ENCODE measurements at regions not wholly inside any gene's neighbourhood (a gene's known extent, or its start where the extent isn't known, plus 50 kb on each side); places are given as distances from the start of the nearest gene placed in this dataset.
"Not testable (repeated sequence)": the region's sequence is repeated elsewhere in the genome, so short reads cannot be mapped to it uniquely, and the experiment has no call there.

DNA sequence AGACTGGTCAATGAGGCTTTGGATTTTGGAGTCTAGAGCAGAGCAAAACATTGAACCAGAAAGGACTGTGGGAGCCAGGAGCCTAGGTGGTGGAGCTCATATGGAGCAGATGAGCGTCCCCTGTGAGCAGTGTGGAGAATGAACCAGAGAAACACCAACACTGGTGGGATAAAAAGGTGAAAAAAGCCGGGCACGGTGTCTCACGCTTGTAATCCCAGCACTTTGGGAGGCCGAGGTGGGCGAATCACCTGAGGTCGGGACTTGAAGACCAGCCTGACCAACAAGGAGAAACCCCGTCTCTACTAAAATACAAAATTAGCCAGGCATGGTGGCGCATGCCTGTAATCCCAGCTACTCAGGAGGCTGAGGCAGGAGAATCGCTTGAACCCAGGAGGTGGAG lies 192.7 kb upstream of the CDH5 start:
- H2BK20ac ChIP-seq (ENCODE audit: low read length); H4K91ac ChIP-seq (replicated peaks; ENCODE audit: insufficient read length, low read length); DNase-seq (ENCODE audit: low read depth in 1 of 2, low spot score in 2 of 2); FAIRE-seq; H2BK5ac ChIP-seq (ENCODE audit: low read depth, low read length); H3K79me1 ChIP-seq (ENCODE audit: low read depth, low read length); H4K20me1 ChIP-seq (replicated peaks in 1 of 2; ENCODE audit: control insufficient read depth in 1 of 2, insufficient read depth in 2 of 2, low read length in 2 of 2); H3K23ac ChIP-seq (ENCODE audit: insufficient read length); H3K4me1 ChIP-seq (replicated peaks in 1 of 4; ENCODE audit: control insufficient read depth in 3 of 4, insufficient read depth in 4 of 4, low read length in 3 of 4); H3K56ac ChIP-seq (replicated peaks; ENCODE audit: insufficient read length, low read depth, low read length); H3K9me3 ChIP-seq (ENCODE audit: insufficient read depth in 2 of 2, low read depth in 1 of 2, low read length in 1 of 2); H2BK15ac ChIP-seq (ENCODE audit: low read length); H3K36me3 ChIP-seq (ENCODE audit: control insufficient read depth in 2 of 4, insufficient read depth in 4 of 4, low read length in 3 of 4); H3K9ac ChIP-seq (replicated peaks in 1 of 4; ENCODE audit: extremely low read depth in 1 of 4, low read depth in 3 of 4, low read length in 3 of 4); H3K14ac ChIP-seq (ENCODE audit: insufficient read length); H2AFZ ChIP-seq (ENCODE audit: low read length); H3K79me2 ChIP-seq (ENCODE audit: control insufficient read depth in 1 of 2, insufficient read depth in 2 of 2, low read length in 2 of 2); H4K5ac ChIP-seq (ENCODE audit: insufficient read length, low read depth, low read length); H4K8ac ChIP-seq (ENCODE audit: extremely low read depth, insufficient read depth, low read length); H3K27ac ChIP-seq (ENCODE audit: low read depth, low read length); POLR2A ChIA-PET (ENCODE audit: partially characterized antibody); H3K4ac ChIP-seq (replicated peaks; ENCODE audit: insufficient read length, low read depth, low read length); H3K4me3 ChIP-seq (ENCODE audit: extremely low read depth in 1 of 4, insufficient read depth in 2 of 4, low read depth in 3 of 4, low read length in 4 of 4); H2BK120ac ChIP-seq (replicated peaks; ENCODE audit: low read depth, low read length); H2AK5ac ChIP-seq (ENCODE audit: low read depth, low read length); H3K23me2 ChIP-seq (ENCODE audit: low read depth, low read length); H3K27me3 ChIP-seq (replicated peaks in 1 of 4; ENCODE audit: control insufficient read depth in 3 of 4, extremely low read depth in 1 of 4, insufficient read depth in 3 of 4, low read length in 3 of 4); H3K18ac ChIP-seq (ENCODE audit: extremely low read depth, low read length); H2BK12ac ChIP-seq (ENCODE audit: low read depth, low read length); H3K4me2 ChIP-seq (ENCODE audit: insufficient read depth in 1 of 2, low read depth in 2 of 2, low read length in 2 of 2): not testable (repeated sequence)
- WGBS, 2 experiments (ENCODE audit: extremely low coverage in 1 of 2, insufficient coverage in 1 of 2, insufficient read length in 1 of 2, insufficient replicate concordance in 2 of 2, low coverage in 1 of 2, low lambda C conversion rate in 2 of 2, missing lambda C conversion rate in 1 of 2), result 93% methylated on average over 10 of the region's 10 CpGs; no CpG with 5 or more reads in 1 of the 2 experiments
- CTCF ChIA-PET (ENCODE audit: partially characterized antibody), result interaction anchor here (0.7 kb wide), 1 partner anchor 328 kb away, joined by 3 read pairs; no protein-coding TSS in a partner anchor

- not testable (repeated sequence) for H3K9me3 ChIP-seq (ENCODE audit: insufficient read depth in 2 of 2, low read depth in 1 of 2, low read length in 1 of 2); DNase-seq (ENCODE audit: low read depth in 1 of 2, low spot score in 2 of 2)
Measured at GRCh38 chr16:66173181-66173580, 193.3 kb upstream of the CDH5 start.

More at GRCh38 chr16:66173181-66173580, 193.3 kb upstream of the CDH5 start:
- H4K91ac ChIP-seq (replicated peaks; ENCODE audit: insufficient read length, low read length); H2BK120ac ChIP-seq (replicated peaks; ENCODE audit: low read depth, low read length); H2BK5ac ChIP-seq (ENCODE audit: low read depth, low read length); H3K56ac ChIP-seq (replicated peaks; ENCODE audit: insufficient read length, low read depth, low read length); H3K36me3 ChIP-seq (ENCODE audit: control insufficient read depth in 2 of 4, insufficient read depth in 4 of 4, low read length in 3 of 4); H3K23ac ChIP-seq (ENCODE audit: insufficient read length); H3K4ac ChIP-seq (replicated peaks; ENCODE audit: insufficient read length, low read depth, low read length); H3K9ac ChIP-seq (replicated peaks in 1 of 4; ENCODE audit: extremely low read depth in 1 of 4, low read depth in 3 of 4, low read length in 3 of 4); H2AK5ac ChIP-seq (ENCODE audit: low read depth, low read length); H3K4me2 ChIP-seq (ENCODE audit: insufficient read depth in 1 of 2, low read depth in 2 of 2, low read length in 2 of 2); H3K23me2 ChIP-seq (ENCODE audit: low read depth, low read length); H3K18ac ChIP-seq (ENCODE audit: extremely low read depth, low read length); H3K4me1 ChIP-seq (replicated peaks in 1 of 4; ENCODE audit: control insufficient read depth in 3 of 4, insufficient read depth in 4 of 4, low read length in 3 of 4); FAIRE-seq; H4K20me1 ChIP-seq (replicated peaks in 1 of 2; ENCODE audit: control insufficient read depth in 1 of 2, insufficient read depth in 2 of 2, low read length in 2 of 2); H2AFZ ChIP-seq (ENCODE audit: low read length); H4K5ac ChIP-seq (ENCODE audit: insufficient read length, low read depth, low read length); POLR2A ChIA-PET (ENCODE audit: partially characterized antibody); H2BK20ac ChIP-seq (ENCODE audit: low read length); H4K8ac ChIP-seq (ENCODE audit: extremely low read depth, insufficient read depth, low read length); H3K79me1 ChIP-seq (ENCODE audit: low read depth, low read length); H2BK15ac ChIP-seq (ENCODE audit: low read length); H3K4me3 ChIP-seq (ENCODE audit: extremely low read depth in 1 of 4, insufficient read depth in 2 of 4, low read depth in 3 of 4, low read length in 4 of 4); H3K27ac ChIP-seq (ENCODE audit: low read depth, low read length); H3K14ac ChIP-seq (ENCODE audit: insufficient read length); H3K27me3 ChIP-seq (replicated peaks in 1 of 4; ENCODE audit: control insufficient read depth in 3 of 4, extremely low read depth in 1 of 4, insufficient read depth in 3 of 4, low read length in 3 of 4); H3K79me2 ChIP-seq (ENCODE audit: control insufficient read depth in 1 of 2, insufficient read depth in 2 of 2, low read length in 2 of 2); H2BK12ac ChIP-seq (ENCODE audit: low read depth, low read length): not testable (repeated sequence)
- WGBS, 2 experiments (ENCODE audit: extremely low coverage in 1 of 2, insufficient coverage in 1 of 2, insufficient read length in 1 of 2, insufficient replicate concordance in 2 of 2, low coverage in 1 of 2, low lambda C conversion rate in 2 of 2, missing lambda C conversion rate in 1 of 2), result 81% methylated on average over 6 of the region's 6 CpGs; no CpG with 5 or more reads in 1 of the 2 experiments
- CTCF ChIA-PET (ENCODE audit: partially characterized antibody), result interaction anchor here (0.6 kb wide), 1 partner anchor 144 kb away, joined by 3 read pairs; no protein-coding TSS in a partner anchor

All from H1 (cell line).